WTC11 (cell line): ENCODE measurements at regions not wholly inside any gene's neighbourhood (a gene's known extent, or its start where the extent isn't known, plus 50 kb on each side); places are given as distances from the start of the nearest gene placed in this dataset.

Source experiments
- ATAC-seq: fragments of 200-7000 bp; cut with Tn5 transposase; 2 replicates; pipeline ENCODE4 v1.10.0; 2021; ENCODE audit warnings: mild to moderate bottlenecking, moderate library complexity
- CTCF ChIA-PET: fragments of 300-600 bp; sonication (Branson Sonifier 250); formaldehyde crosslinking; loops from one replicate; lab custom pipeline; 2021; ENCODE audit warnings: antibody characterized with exemption; lab: Charles Lee
- POLR2A ChIA-PET: fragments of 350-600 bp; sonication (Branson Sonifier 250); formaldehyde crosslinking; loops from one replicate; lab custom pipeline; 2021; ENCODE audit warnings: antibody characterized with exemption; lab: Charles Lee
- DNase-seq: peaks from one replicate; pipeline ENCODE4 v3.0.0; 2021; ENCODE audit warnings: low spot score
- H3K27ac Mint-ChIP-seq: 2 replicates; pipeline ENCODE4 v1.8.0; 2021; ENCODE audit warnings: mixed read lengths
- H3K27me3 Mint-ChIP-seq: 2 replicates; pipeline ENCODE4 v1.8.0; 2021; ENCODE audit warnings: low read depth, mild to moderate bottlenecking, moderate library complexity, mixed read lengths
- H3K36me3 Mint-ChIP-seq: 2 replicates; pipeline ENCODE4 v1.8.0; 2021; ENCODE audit warnings: mixed read lengths
- H3K4me1 Mint-ChIP-seq: 2 replicates; pipeline ENCODE4 v1.8.0; 2022; ENCODE audit warnings: mixed read lengths
- H3K4me3 Mint-ChIP-seq: 2 replicates; pipeline ENCODE4 v1.8.0; 2021; ENCODE audit warnings: mild to moderate bottlenecking, moderate library complexity, mixed read lengths
- H3K9me3 Mint-ChIP-seq: 2 replicates; pipeline ENCODE4 v1.8.0; 2021; ENCODE audit warnings: mixed read lengths
- CREB1 ChIP-seq: sonication (generic); formaldehyde crosslinking; IDR thresholded peaks from 2 replicates; pipeline ENCODE4 v1.8.0; 2023; ENCODE audit warnings: mild to moderate bottlenecking, missing genetic modification reagents
- ELF4 ChIP-seq: sonication (generic); formaldehyde crosslinking; IDR thresholded peaks from 2 replicates; pipeline ENCODE4 v1.8.1; 2022; ENCODE audit warnings: low read depth, mild to moderate bottlenecking, moderate library complexity, missing genetic modification reagents
- JAZF1 ChIP-seq: fragments of 250-450 bp; sonication (Bioruptor Pico); IDR thresholded peaks from 2 replicates; pipeline ENCODE4 v1.9.0; 2021; ENCODE audit warnings: moderate library complexity, mild to moderate bottlenecking, inconsistent platforms
- NR3C1 ChIP-seq: sonication (generic); formaldehyde crosslinking; conservative IDR thresholded peaks from 2 replicates; pipeline ENCODE4 v1.8.1; 2023; ENCODE audit warnings: low read depth, mild to moderate bottlenecking, missing genetic modification reagents
- OVOL2 ChIP-seq: fragments of 250-450 bp; sonication (Bioruptor Pico); IDR thresholded peaks from 2 replicates; pipeline ENCODE4 v1.9.0; 2021; ENCODE audit warnings: mild to moderate bottlenecking, borderline replicate concordance
- RELA ChIP-seq: sonication (generic); formaldehyde crosslinking; IDR thresholded peaks from 2 replicates; pipeline ENCODE4 v1.8.1; 2022; ENCODE audit warnings: missing genetic modification reagents, mild to moderate bottlenecking, borderline replicate concordance
- TEAD1 ChIP-seq: sonication (generic); formaldehyde crosslinking; IDR thresholded peaks from 2 replicates; pipeline ENCODE4 v1.8.0; 2022; ENCODE audit warnings: mild to moderate bottlenecking, missing genetic modification reagents
- TEAD4 ChIP-seq: sonication (generic); formaldehyde crosslinking; IDR thresholded peaks from 2 replicates; pipeline ENCODE4 v1.8.0; 2022; ENCODE audit warnings: mild to moderate bottlenecking, missing genetic modification reagents
- ZNF121 ChIP-seq: sonication (generic); formaldehyde crosslinking; IDR thresholded peaks from 2 replicates; pipeline ENCODE4 v1.8.0; 2023; ENCODE audit warnings: missing genetic modification reagents
- ZNF232 ChIP-seq: sonication (generic); formaldehyde crosslinking; IDR thresholded peaks from 2 replicates; pipeline ENCODE4 v1.8.0; 2022; ENCODE audit warnings: mild to moderate bottlenecking, missing genetic modification reagents
- ZNF263 ChIP-seq: sonication (generic); formaldehyde crosslinking; IDR thresholded peaks from 2 replicates; pipeline ENCODE4 v1.8.1; 2022; ENCODE audit warnings: low read depth, mild to moderate bottlenecking, moderate library complexity, missing genetic modification reagents
- ZNF396 ChIP-seq: fragments of 250-450 bp; sonication (Bioruptor Pico); IDR thresholded peaks from 2 replicates; pipeline ENCODE4 v1.8.0; 2021; ENCODE audit warnings: mild to moderate bottlenecking, moderate library complexity, borderline replicate concordance
- ZNF416 ChIP-seq: fragments of 250-450 bp; sonication (Bioruptor Pico); IDR thresholded peaks from 2 replicates; pipeline ENCODE4 v1.9.0; 2021; ENCODE audit warnings: mild to moderate bottlenecking, inconsistent platforms
- TF ChIP-seq, protein P1 (sequence below): fragments of 250-450 bp; sonication (Bioruptor Pico); IDR thresholded peaks from 2 replicates; pipeline ENCODE4 v1.9.0; 2021; ENCODE audit warnings: mild to moderate bottlenecking
- TF ChIP-seq, protein P2 (sequence below): sonication (generic); formaldehyde crosslinking; IDR thresholded peaks from 2 replicates; pipeline ENCODE4 v1.8.0; 2022; ENCODE audit warnings: mild to moderate bottlenecking, missing genetic modification reagents
- TF ChIP-seq, protein P3 (sequence below): fragments of 250-450 bp; sonication (Bioruptor Pico); IDR thresholded peaks from 2 replicates; pipeline ENCODE4 v2.1.2; 2022; ENCODE audit warnings: mild to moderate bottlenecking, moderate library complexity
- TF ChIP-seq, protein P4 (sequence below): fragments of 250-450 bp; sonication (Bioruptor Pico); IDR thresholded peaks from 2 replicates; pipeline ENCODE4 v1.9.0; 2021; ENCODE audit warnings: mild to moderate bottlenecking
- TF ChIP-seq, protein P5 (sequence below): sonication (generic); formaldehyde crosslinking; IDR thresholded peaks from 2 replicates; pipeline ENCODE4 v1.8.0; 2022; ENCODE audit warnings: missing genetic modification reagents
- TF ChIP-seq, protein P6 (sequence below): fragments of 200-600 bp; IDR thresholded peaks from 2 replicates; pipeline ENCODE4 v1.8.0; 2022; ENCODE audit warnings: antibody characterized with exemption
- TF ChIP-seq, protein P7 (sequence below): sonication (generic); formaldehyde crosslinking; IDR thresholded peaks from 2 replicates; pipeline ENCODE4 v1.8.0; 2023; ENCODE audit warnings: missing genetic modification reagents

DNA sequence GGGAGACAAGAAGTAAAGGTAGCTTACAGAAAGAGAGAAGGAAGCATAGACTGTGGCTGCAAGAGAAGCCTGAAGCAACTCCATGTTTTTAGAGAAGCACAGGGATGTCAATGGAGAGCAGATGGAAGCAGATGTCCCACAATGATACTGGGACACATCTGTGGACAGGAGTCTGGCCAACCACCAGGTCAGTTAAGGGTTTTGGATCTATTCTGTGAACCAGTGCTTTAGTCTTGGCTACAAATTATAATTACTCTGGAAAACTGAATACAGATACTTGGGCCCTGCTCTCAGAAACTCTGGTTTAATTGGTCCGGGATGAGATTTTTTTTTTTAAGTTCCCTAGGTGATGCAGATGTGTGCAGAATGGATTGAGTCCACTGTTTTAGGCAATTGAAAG, 592.8 kb downstream of the CSNK1G3 start:
- Mint-ChIP-seq H3K36me3 (no peaks in the 10 kb centered on the region), H3K4me3 (no peak overlapping the region), H3K9me3 (no peaks in the 10 kb centered on the region), H3K27ac (no peak overlapping the region)
- CTCF ChIA-PET: no interaction called here
- ATAC-seq: no peak
- POLR2A ChIA-PET: no interaction called here
- TF ChIP-seq, protein P1, sequence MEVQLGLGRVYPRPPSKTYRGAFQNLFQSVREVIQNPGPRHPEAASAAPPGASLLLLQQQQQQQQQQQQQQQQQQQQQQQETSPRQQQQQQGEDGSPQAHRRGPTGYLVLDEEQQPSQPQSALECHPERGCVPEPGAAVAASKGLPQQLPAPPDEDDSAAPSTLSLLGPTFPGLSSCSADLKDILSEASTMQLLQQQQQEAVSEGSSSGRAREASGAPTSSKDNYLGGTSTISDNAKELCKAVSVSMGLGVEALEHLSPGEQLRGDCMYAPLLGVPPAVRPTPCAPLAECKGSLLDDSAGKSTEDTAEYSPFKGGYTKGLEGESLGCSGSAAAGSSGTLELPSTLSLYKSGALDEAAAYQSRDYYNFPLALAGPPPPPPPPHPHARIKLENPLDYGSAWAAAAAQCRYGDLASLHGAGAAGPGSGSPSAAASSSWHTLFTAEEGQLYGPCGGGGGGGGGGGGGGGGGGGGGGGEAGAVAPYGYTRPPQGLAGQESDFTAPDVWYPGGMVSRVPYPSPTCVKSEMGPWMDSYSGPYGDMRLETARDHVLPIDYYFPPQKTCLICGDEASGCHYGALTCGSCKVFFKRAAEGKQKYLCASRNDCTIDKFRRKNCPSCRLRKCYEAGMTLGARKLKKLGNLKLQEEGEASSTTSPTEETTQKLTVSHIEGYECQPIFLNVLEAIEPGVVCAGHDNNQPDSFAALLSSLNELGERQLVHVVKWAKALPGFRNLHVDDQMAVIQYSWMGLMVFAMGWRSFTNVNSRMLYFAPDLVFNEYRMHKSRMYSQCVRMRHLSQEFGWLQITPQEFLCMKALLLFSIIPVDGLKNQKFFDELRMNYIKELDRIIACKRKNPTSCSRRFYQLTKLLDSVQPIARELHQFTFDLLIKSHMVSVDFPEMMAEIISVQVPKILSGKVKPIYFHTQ (CRISPR knock-in tag): no peak
- TF ChIP-seq TEAD1 (CRISPR knock-in tag): no peak
- TF ChIP-seq, all 79 proteins: peak for 0
- DNase-seq: no peak
- H3K4me1 Mint-ChIP-seq: no peaks in the 10 kb centered on the region
- H3K27me3 Mint-ChIP-seq: no peaks in the 10 kb centered on the region; the same call in 1 of the 2 replicates

DNA sequence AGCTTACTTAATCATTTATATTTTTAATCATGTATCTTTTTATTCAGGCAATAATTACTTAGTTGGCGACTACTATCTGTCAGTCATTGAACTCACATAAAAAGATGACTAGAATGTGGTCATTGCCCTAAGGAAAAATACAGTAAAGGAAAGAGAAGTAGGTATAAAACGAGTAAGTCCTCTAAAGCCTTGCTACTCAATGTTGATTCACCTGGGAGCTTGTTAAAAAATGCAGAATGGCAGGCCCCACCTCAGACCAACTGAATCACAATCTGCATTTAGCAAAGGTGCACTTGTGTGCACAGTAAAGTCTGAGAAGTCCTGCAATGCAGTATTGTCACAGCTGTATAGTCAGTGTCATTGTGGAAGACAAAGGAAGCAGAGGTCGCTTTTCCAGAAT, 592.4 kb downstream of the CSNK1G3 start:
- CTCF ChIA-PET: no interaction called here
- no peaks in the 10 kb centered on the region for H3K9me3 Mint-ChIP-seq
- H3K27ac Mint-ChIP-seq: no peak overlapping the region
- H3K36me3 Mint-ChIP-seq: no peaks in the 10 kb centered on the region
- no peaks in the 10 kb centered on the region; the same call in 1 of the 2 replicates for H3K27me3 Mint-ChIP-seq
- ATAC-seq (no peak), DNase-seq (no peak)
- POLR2A ChIA-PET: interaction anchor here (0.6 kb wide), 1 partner anchor 109 kb away, joined by 3 read pairs; no protein-coding TSS in a partner anchor
- no peak overlapping the region for H3K4me3 Mint-ChIP-seq
- H3K4me1 Mint-ChIP-seq: no peaks in the 10 kb centered on the region
- TF ChIP-seq OVOL2 (CRISPR knock-in tag) (no peak), ZNF396 (CRISPR knock-in tag) (no peak), TEAD4 (CRISPR knock-in tag) (no peak), ZNF263 (CRISPR knock-in tag) (no peak), RELA (CRISPR knock-in tag) (no peak), CREB1 (CRISPR knock-in tag) (no peak), ZNF121 (CRISPR knock-in tag) (no peak), ZNF416 (CRISPR knock-in tag) (no peak), NR3C1 (CRISPR knock-in tag) (no peak), JAZF1 (CRISPR knock-in tag) (no peak), ELF4 (CRISPR knock-in tag) (no peak), ZNF232 (CRISPR knock-in tag) (no peak)
- TF ChIP-seq, protein P2, sequence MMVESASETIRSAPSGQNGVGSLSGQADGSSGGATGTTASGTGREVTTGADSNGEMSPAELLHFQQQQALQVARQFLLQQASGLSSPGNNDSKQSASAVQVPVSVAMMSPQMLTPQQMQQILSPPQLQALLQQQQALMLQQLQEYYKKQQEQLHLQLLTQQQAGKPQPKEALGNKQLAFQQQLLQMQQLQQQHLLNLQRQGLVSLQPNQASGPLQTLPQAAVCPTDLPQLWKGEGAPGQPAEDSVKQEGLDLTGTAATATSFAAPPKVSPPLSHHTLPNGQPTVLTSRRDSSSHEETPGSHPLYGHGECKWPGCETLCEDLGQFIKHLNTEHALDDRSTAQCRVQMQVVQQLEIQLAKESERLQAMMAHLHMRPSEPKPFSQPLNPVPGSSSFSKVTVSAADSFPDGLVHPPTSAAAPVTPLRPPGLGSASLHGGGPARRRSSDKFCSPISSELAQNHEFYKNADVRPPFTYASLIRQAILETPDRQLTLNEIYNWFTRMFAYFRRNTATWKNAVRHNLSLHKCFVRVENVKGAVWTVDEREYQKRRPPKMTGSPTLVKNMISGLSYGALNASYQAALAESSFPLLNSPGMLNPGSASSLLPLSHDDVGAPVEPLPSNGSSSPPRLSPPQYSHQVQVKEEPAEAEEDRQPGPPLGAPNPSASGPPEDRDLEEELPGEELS (CRISPR knock-in tag): no peak
- TF ChIP-seq, protein P3, sequence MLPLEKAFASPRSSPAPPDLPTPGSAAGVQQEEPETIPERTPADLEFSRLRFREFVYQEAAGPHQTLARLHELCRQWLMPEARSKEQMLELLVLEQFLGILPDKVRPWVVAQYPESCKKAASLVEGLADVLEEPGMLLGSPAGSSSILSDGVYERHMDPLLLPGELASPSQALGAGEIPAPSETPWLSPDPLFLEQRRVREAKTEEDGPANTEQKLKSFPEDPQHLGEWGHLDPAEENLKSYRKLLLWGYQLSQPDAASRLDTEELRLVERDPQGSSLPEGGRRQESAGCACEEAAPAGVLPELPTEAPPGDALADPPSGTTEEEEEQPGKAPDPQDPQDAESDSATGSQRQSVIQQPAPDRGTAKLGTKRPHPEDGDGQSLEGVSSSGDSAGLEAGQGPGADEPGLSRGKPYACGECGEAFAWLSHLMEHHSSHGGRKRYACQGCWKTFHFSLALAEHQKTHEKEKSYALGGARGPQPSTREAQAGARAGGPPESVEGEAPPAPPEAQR (CRISPR knock-in tag): no peak
- TF ChIP-seq, protein P4, sequence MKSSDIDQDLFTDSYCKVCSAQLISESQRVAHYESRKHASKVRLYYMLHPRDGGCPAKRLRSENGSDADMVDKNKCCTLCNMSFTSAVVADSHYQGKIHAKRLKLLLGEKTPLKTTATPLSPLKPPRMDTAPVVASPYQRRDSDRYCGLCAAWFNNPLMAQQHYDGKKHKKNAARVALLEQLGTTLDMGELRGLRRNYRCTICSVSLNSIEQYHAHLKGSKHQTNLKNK (CRISPR knock-in tag): no peak
- TF ChIP-seq, protein P5, sequence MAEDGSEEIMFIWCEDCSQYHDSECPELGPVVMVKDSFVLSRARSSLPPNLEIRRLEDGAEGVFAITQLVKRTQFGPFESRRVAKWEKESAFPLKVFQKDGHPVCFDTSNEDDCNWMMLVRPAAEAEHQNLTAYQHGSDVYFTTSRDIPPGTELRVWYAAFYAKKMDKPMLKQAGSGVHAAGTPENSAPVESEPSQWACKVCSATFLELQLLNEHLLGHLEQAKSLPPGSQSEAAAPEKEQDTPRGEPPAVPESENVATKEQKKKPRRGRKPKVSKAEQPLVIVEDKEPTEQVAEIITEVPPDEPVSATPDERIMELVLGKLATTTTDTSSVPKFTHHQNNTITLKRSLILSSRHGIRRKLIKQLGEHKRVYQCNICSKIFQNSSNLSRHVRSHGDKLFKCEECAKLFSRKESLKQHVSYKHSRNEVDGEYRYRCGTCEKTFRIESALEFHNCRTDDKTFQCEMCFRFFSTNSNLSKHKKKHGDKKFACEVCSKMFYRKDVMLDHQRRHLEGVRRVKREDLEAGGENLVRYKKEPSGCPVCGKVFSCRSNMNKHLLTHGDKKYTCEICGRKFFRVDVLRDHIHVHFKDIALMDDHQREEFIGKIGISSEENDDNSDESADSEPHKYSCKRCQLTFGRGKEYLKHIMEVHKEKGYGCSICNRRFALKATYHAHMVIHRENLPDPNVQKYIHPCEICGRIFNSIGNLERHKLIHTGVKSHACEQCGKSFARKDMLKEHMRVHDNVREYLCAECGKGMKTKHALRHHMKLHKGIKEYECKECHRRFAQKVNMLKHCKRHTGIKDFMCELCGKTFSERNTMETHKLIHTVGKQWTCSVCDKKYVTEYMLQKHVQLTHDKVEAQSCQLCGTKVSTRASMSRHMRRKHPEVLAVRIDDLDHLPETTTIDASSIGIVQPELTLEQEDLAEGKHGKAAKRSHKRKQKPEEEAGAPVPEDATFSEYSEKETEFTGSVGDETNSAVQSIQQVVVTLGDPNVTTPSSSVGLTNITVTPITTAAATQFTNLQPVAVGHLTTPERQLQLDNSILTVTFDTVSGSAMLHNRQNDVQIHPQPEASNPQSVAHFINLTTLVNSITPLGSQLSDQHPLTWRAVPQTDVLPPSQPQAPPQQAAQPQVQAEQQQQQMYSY (CRISPR knock-in tag): no peak
- TF ChIP-seq, protein P6, sequence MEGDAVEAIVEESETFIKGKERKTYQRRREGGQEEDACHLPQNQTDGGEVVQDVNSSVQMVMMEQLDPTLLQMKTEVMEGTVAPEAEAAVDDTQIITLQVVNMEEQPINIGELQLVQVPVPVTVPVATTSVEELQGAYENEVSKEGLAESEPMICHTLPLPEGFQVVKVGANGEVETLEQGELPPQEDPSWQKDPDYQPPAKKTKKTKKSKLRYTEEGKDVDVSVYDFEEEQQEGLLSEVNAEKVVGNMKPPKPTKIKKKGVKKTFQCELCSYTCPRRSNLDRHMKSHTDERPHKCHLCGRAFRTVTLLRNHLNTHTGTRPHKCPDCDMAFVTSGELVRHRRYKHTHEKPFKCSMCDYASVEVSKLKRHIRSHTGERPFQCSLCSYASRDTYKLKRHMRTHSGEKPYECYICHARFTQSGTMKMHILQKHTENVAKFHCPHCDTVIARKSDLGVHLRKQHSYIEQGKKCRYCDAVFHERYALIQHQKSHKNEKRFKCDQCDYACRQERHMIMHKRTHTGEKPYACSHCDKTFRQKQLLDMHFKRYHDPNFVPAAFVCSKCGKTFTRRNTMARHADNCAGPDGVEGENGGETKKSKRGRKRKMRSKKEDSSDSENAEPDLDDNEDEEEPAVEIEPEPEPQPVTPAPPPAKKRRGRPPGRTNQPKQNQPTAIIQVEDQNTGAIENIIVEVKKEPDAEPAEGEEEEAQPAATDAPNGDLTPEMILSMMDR: no peak
- TF ChIP-seq, protein P7, sequence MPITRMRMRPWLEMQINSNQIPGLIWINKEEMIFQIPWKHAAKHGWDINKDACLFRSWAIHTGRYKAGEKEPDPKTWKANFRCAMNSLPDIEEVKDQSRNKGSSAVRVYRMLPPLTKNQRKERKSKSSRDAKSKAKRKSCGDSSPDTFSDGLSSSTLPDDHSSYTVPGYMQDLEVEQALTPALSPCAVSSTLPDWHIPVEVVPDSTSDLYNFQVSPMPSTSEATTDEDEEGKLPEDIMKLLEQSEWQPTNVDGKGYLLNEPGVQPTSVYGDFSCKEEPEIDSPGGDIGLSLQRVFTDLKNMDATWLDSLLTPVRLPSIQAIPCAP (CRISPR knock-in tag): no peak
